ENCODE measurements at regions not wholly inside any gene's neighbourhood (a gene's known extent, or its start where the extent isn't known, plus 50 kb on each side); places are given as distances from the start of the nearest gene placed in this dataset.

- intact Hi-C loops (cut with micrococcal nuclease) = no loop called here
Observed at GRCh38 chr12:61894168-61894567, 366.0 kb upstream of the USP15 start.

GRCh38 chr12:61896436-61896835 is 363.8 kb upstream of the USP15 start:
- Mint-ChIP-seq H3K9me3 (ENCODE audit: unreplicated experiment) (peaks cover 11% of the 10 kb centered on the region), H3K4me3 (ENCODE audit: unreplicated experiment) (no peak overlapping the region), H3K27me3 (ENCODE audit: insufficient read depth, unreplicated experiment) (no peaks in the 10 kb centered on the region), H3K36me3 (ENCODE audit: insufficient read depth, unreplicated experiment) (no peaks in the 10 kb centered on the region), H3K27ac (ENCODE audit: low read depth, unreplicated experiment) (no peak overlapping the region), H3K4me1 (ENCODE audit: insufficient read depth, unreplicated experiment) (no peaks in the 10 kb centered on the region)
- POLR2A ChIA-PET = no interaction called here
- CTCF ChIA-PET = no interaction called here
- intact Hi-C loops (cut with micrococcal nuclease) = no loop called here
- DNase-seq (ENCODE audit: unreplicated experiment) = no peak
- TF ChIP-seq, protein P1, sequence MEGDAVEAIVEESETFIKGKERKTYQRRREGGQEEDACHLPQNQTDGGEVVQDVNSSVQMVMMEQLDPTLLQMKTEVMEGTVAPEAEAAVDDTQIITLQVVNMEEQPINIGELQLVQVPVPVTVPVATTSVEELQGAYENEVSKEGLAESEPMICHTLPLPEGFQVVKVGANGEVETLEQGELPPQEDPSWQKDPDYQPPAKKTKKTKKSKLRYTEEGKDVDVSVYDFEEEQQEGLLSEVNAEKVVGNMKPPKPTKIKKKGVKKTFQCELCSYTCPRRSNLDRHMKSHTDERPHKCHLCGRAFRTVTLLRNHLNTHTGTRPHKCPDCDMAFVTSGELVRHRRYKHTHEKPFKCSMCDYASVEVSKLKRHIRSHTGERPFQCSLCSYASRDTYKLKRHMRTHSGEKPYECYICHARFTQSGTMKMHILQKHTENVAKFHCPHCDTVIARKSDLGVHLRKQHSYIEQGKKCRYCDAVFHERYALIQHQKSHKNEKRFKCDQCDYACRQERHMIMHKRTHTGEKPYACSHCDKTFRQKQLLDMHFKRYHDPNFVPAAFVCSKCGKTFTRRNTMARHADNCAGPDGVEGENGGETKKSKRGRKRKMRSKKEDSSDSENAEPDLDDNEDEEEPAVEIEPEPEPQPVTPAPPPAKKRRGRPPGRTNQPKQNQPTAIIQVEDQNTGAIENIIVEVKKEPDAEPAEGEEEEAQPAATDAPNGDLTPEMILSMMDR (IDR thresholded peaks at IDR 0.05; ENCODE audit: unreplicated experiment) = no peak
- BruUV-seq (replicated peaks) = no TSS peak

More at GRCh38 chr12:61894168-61894567, 366.0 kb upstream of the USP15 start:
- CTCF ChIA-PET = no interaction called here
- H3K27me3 Mint-ChIP-seq (ENCODE audit: insufficient read depth, unreplicated experiment) = no peaks in the 10 kb centered on the region
- no peaks in the 10 kb centered on the region for H3K36me3 Mint-ChIP-seq (ENCODE audit: insufficient read depth, unreplicated experiment)
- H3K4me3 Mint-ChIP-seq (ENCODE audit: unreplicated experiment) = no peak overlapping the region
- BruUV-seq (replicated peaks) = no TSS peak
- no peak overlapping the region for H3K27ac Mint-ChIP-seq (ENCODE audit: low read depth, unreplicated experiment)
- peaks cover 6% of the 10 kb centered on the region for H3K9me3 Mint-ChIP-seq (ENCODE audit: unreplicated experiment)
- TF ChIP-seq, protein P1 (IDR thresholded peaks at IDR 0.05; ENCODE audit: unreplicated experiment) = no peak
- no peaks in the 10 kb centered on the region for H3K4me1 Mint-ChIP-seq (ENCODE audit: insufficient read depth, unreplicated experiment)
- DNase-seq (ENCODE audit: unreplicated experiment) = no peak
- POLR2A ChIA-PET = no interaction called here

DNA sequence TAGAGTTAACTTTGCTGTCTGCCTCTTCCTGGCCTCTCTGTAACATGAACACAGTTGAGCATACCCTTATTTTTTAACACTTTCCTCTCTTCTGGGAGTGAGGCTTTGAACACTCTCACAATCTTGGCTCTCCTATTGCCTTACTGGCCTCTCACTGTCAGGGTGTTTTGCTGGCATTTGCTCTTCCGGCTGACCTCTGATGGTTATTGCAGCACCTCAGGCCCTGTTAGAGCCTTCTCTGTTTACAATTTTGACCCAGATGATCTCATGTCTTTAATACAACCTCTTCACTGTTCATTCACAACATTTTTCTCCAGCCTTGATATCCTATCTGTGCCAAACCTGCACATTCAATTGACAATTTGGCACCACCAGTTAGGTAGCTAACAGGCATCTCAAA is 357.8 kb upstream of the USP15 start:
- no peak overlapping the region for H3K27ac Mint-ChIP-seq (ENCODE audit: low read depth, unreplicated experiment)
- BruUV-seq (replicated peaks) = no TSS peak
- CTCF ChIA-PET = no interaction called here
- POLR2A ChIA-PET = no interaction called here
- TF ChIP-seq, protein P1 (IDR thresholded peaks at IDR 0.05; ENCODE audit: unreplicated experiment) = no peak
- no peaks in the 10 kb centered on the region for H3K4me1 Mint-ChIP-seq (ENCODE audit: insufficient read depth, unreplicated experiment)
- H3K36me3 Mint-ChIP-seq (ENCODE audit: insufficient read depth, unreplicated experiment) = no peaks in the 10 kb centered on the region
- no peak overlapping the region for H3K4me3 Mint-ChIP-seq (ENCODE audit: unreplicated experiment)
- intact Hi-C loops (cut with micrococcal nuclease) = no loop called here
- no peak for DNase-seq (ENCODE audit: unreplicated experiment)
- peaks cover 11% of the 10 kb centered on the region for H3K9me3 Mint-ChIP-seq (ENCODE audit: unreplicated experiment)
- H3K27me3 Mint-ChIP-seq (ENCODE audit: insufficient read depth, unreplicated experiment) = no peaks in the 10 kb centered on the region

DNA sequence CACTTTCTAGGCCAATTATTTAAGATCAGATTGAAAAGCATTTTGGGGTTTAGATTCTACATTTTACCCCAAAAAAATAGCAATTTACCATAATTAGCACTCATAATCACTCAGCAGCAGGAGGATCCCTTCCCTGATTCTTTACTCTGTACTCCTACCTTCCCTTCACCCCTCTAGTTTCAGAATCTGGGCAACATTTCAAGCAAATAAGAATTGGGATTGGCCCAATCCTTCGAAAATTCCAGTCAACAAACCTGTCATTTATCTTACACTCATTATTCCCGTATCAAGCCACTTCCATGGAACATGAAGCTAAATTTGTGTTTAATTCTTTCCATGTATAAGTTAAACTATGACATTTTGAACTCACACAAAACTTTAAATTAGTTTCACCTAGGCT is 349.1 kb upstream of the USP15 start:
- BruUV-seq (replicated peaks) = no TSS peak
- POLR2A ChIA-PET = no interaction called here
- Mint-ChIP-seq H3K4me1 (ENCODE audit: insufficient read depth, unreplicated experiment) (no peaks in the 10 kb centered on the region), H3K27ac (ENCODE audit: low read depth, unreplicated experiment) (no peak overlapping the region), H3K4me3 (ENCODE audit: unreplicated experiment) (no peak overlapping the region), H3K9me3 (ENCODE audit: unreplicated experiment) (no peaks in the 10 kb centered on the region), H3K36me3 (ENCODE audit: insufficient read depth, unreplicated experiment) (no peaks in the 10 kb centered on the region), H3K27me3 (ENCODE audit: insufficient read depth, unreplicated experiment) (no peaks in the 10 kb centered on the region)
- intact Hi-C loops (cut with micrococcal nuclease) = no loop called here
- DNase-seq (ENCODE audit: unreplicated experiment) = no peak
- CTCF ChIA-PET = interaction anchor here (0.7 kb wide), 1 partner anchor 1992 kb away, joined by 3 read pairs; no protein-coding TSS in a partner anchor
- TF ChIP-seq, protein P1 (IDR thresholded peaks at IDR 0.05; ENCODE audit: unreplicated experiment) = no peak

Data from MCF 10A (cell line).